Ascending aorta (tissue), 2 donors: ENCODE measurements at regions not wholly inside any gene's neighbourhood (a gene's known extent, or its start where the extent isn't known, plus 50 kb on each side); places are given as distances from the start of the nearest gene placed in this dataset.

Source experiments
- DNase-seq, 2 donors: peaks; one replicate each; pipeline ENCODE4 v3.0.0-alpha.2; 2019; ENCODE audit warnings: low spot score in 2 of 2
- H3K27ac ChIP-seq, 2 donors: fragments of 200-600 bp; sonication (generic); one replicate each; pipeline ENCODE4 v1.5.1; 2016 to 2017; ENCODE audit warnings: mild to moderate bottlenecking in 1 of 2
- H3K27me3 ChIP-seq: fragments of 200-600 bp; sonication (generic); one replicate; pipeline ENCODE4 v1.5.1; 2017
- H3K36me3 ChIP-seq, 2 donors: fragments of 200-600 bp; sonication (generic); one replicate each; pipeline ENCODE4 v1.5.1; 2016
- H3K4me1 ChIP-seq, 2 donors: fragments of 200-600 bp; sonication (generic); one replicate each; pipeline ENCODE4 v1.5.1; 2016 to 2017; ENCODE audit warnings: mild to moderate bottlenecking in 1 of 2
- H3K4me3 ChIP-seq, 2 donors: fragments of 200-600 bp; sonication (generic); one replicate each; pipeline ENCODE4 v1.5.1; 2016 to 2017; ENCODE audit warnings: mild to moderate bottlenecking in 1 of 2
- H3K9me3 ChIP-seq, 2 donors: fragments of 200-600 bp; sonication (generic); one replicate each; pipeline ENCODE4 v1.5.1; 2016
- CTCF ChIP-seq, 3 experiments: fragments of 200-600 bp in 2 of 3; fragments of 450-650 bp in 1 of 3; sonication (generic) in 2 of 3; IDR thresholded peaks; one replicate each; pipeline ENCODE4 v1.5.1; 2016 to 2019; ENCODE audit warnings: antibody characterized with exemption in 3 of 3, mild to moderate bottlenecking in 1 of 3, moderate library complexity in 1 of 3
- intact Hi-C: fragments of 100-400 bp; cut with DNase I; formaldehyde crosslinking; loops from one replicate; pipeline ENCODE4 v1.15.1; 2023

GRCh38 chr1:232464325-232464724 lies 165.6 kb downstream of the SIPA1L2 start:
- Histone ChIP-seq H3K27ac (no peak overlapping the region), H3K9me3 (no peaks in the 10 kb centered on the region), H3K4me3 (no peak overlapping the region), H3K27me3 (no peaks in the 10 kb centered on the region), H3K4me1 (no peaks in the 10 kb centered on the region), H3K36me3 (peaks cover 0 to 6% of the 10 kb centered on the region in 2 donors)
- no peak for TF ChIP-seq CTCF (IDR thresholded peaks at IDR 0.05)
- intact Hi-C loops: no loop called here
- DNase-seq: no peak

- intact Hi-C loops: no loop called here
These were observed 166.7 kb downstream of the SIPA1L2 start for GRCh38 chr1:232463225-232463624.

GRCh38 chr1:232462213-232462612 lies 167.7 kb downstream of the SIPA1L2 start:
- H3K27ac ChIP-seq: no peak overlapping the region
- no peaks in the 10 kb centered on the region for H3K27me3 ChIP-seq
- no peak overlapping the region for H3K4me3 ChIP-seq
- intact Hi-C loops: no loop called here
- no peak for DNase-seq
- H3K4me1 ChIP-seq: no peaks in the 10 kb centered on the region
- no peak for TF ChIP-seq CTCF (IDR thresholded peaks at IDR 0.05)
- H3K36me3 ChIP-seq: peaks cover 0 to 6% of the 10 kb centered on the region in 2 donors
- no peaks in the 10 kb centered on the region for H3K9me3 ChIP-seq

More at GRCh38 chr1:232463225-232463624, 166.7 kb downstream of the SIPA1L2 start:
- no peak for TF ChIP-seq CTCF (IDR thresholded peaks at IDR 0.05)
- no peak overlapping the region for H3K4me3 ChIP-seq
- DNase-seq: no peak
- no peaks in the 10 kb centered on the region for H3K4me1 ChIP-seq
- H3K9me3 ChIP-seq: no peaks in the 10 kb centered on the region
- peaks cover 0 to 6% of the 10 kb centered on the region in 2 donors for H3K36me3 ChIP-seq
- no peaks in the 10 kb centered on the region for H3K27me3 ChIP-seq
- H3K27ac ChIP-seq: no peak overlapping the region

- intact Hi-C loops: no loop called here
- DNase-seq: no peak
- Histone ChIP-seq H3K36me3 (peaks cover 0 to 2% of the 10 kb centered on the region in 2 donors), H3K9me3 (no peaks in the 10 kb centered on the region), H3K27ac (no peak overlapping the region), H3K4me3 (no peak overlapping the region), H3K4me1 (no peaks in the 10 kb centered on the region), H3K27me3 (no peaks in the 10 kb centered on the region)
- no peak for TF ChIP-seq CTCF (IDR thresholded peaks at IDR 0.05)
These were observed 170.1 kb downstream of the SIPA1L2 start for GRCh38 chr1:232459826-232460225.

GRCh38 chr1:232459087-232459486 lies 170.8 kb downstream of the SIPA1L2 start:
- Histone ChIP-seq H3K4me3 (no peak overlapping the region), H3K36me3 (no peaks in the 10 kb centered on the region), H3K9me3 (no peaks in the 10 kb centered on the region), H3K27me3 (no peaks in the 10 kb centered on the region), H3K4me1 (no peaks in the 10 kb centered on the region), H3K27ac (no peak overlapping the region)
- TF ChIP-seq CTCF (IDR thresholded peaks at IDR 0.05): no peak
- intact Hi-C loops: no loop called here
- DNase-seq: no peak

- H3K4me1 ChIP-seq: no peaks in the 10 kb centered on the region
- H3K4me3 ChIP-seq: no peak overlapping the region
- no peak for DNase-seq
- no peak overlapping the region for H3K27ac ChIP-seq
- intact Hi-C loops: no loop called here
- TF ChIP-seq CTCF (IDR thresholded peaks at IDR 0.05): no peak
- H3K27me3 ChIP-seq: no peaks in the 10 kb centered on the region
- H3K9me3 ChIP-seq: no peaks in the 10 kb centered on the region
- no peaks in the 10 kb centered on the region for H3K36me3 ChIP-seq
These were observed 172.3 kb downstream of the SIPA1L2 start for GRCh38 chr1:232457595-232457994.
